ENCODE measurements at regions not wholly inside any gene's neighbourhood (a gene's known extent, or its start where the extent isn't known, plus 50 kb on each side); places are given as distances from the start of the nearest gene placed in this dataset.

GRCh38 chr2:22056621-22057132, 932.9 kb downstream of the TDRD15 start:
- no peaks in the 10 kb centered on the region for H3K36me3 Mint-ChIP-seq
- H3K4me1 Mint-ChIP-seq = no peaks in the 10 kb centered on the region
- H3K4me3 Mint-ChIP-seq = no peak overlapping the region
- TF ChIP-seq NR3C1 (CRISPR knock-in tag; conservative IDR thresholded peaks at IDR 0.05; ENCODE audit: low read depth) (no peak), ERG (CRISPR knock-in tag; IDR thresholded peaks at IDR 0.05) (no peak), ZNF317 (CRISPR knock-in tag; IDR thresholded peaks at IDR 0.05; ENCODE audit: borderline replicate concordance, low read depth) (no peak), USF1 (CRISPR knock-in tag; IDR thresholded peaks at IDR 0.05) (no peak), ZNF232 (CRISPR knock-in tag; IDR thresholded peaks at IDR 0.05) (no peak), CREB1 (CRISPR knock-in tag; IDR thresholded peaks at IDR 0.05) (no peak), PREB (CRISPR knock-in tag; IDR thresholded peaks at IDR 0.05; ENCODE audit: borderline replicate concordance) (no peak), MLX (CRISPR knock-in tag; IDR thresholded peaks at IDR 0.05) (no peak), AR (CRISPR knock-in tag; IDR thresholded peaks at IDR 0.05) (no peak), FOXK1 (CRISPR knock-in tag; IDR thresholded peaks at IDR 0.05) (no peak), MXD4 (CRISPR knock-in tag; IDR thresholded peaks at IDR 0.05; ENCODE audit: borderline replicate concordance) (no peak), ZSCAN18 (CRISPR knock-in tag; IDR thresholded peaks at IDR 0.05) (no peak), AFF4 (CRISPR knock-in tag; IDR thresholded peaks at IDR 0.05; ENCODE audit: borderline replicate concordance) (no peak), OVOL2 (CRISPR knock-in tag; IDR thresholded peaks at IDR 0.05; ENCODE audit: borderline replicate concordance) (no peak)
- H3K27ac Mint-ChIP-seq = no peak overlapping the region
- H3K9me3 Mint-ChIP-seq = no peaks in the 10 kb centered on the region
- H3K27me3 Mint-ChIP-seq (ENCODE audit: low read depth) = no peaks in the 10 kb centered on the region
- ChIA-PET POLR2A (no interaction called here), CTCF (no interaction called here)
- DNase-seq (ENCODE audit: low spot score) = no peak
- no peak for ATAC-seq

All from WTC11 (cell line).